GM04504 (cell line): ENCODE measurements at regions not wholly inside any gene's neighbourhood (a gene's known extent, or its start where the extent isn't known, plus 50 kb on each side); places are given as distances from the start of the nearest gene placed in this dataset.
"Not testable (repeated sequence)": the region's sequence is repeated elsewhere in the genome, so short reads cannot be mapped to it uniquely, and the experiment has no call there.

Experiments used
- DNase-seq: peaks from one replicate; pipeline ENCODE4 v3.0.0-alpha.2; 2012; ENCODE audit warnings: low read depth

GRCh38 chr16:60681043-60681442, 1355.2 kb downstream of the CDH8 start:
- no peak for DNase-seq

GRCh38 chr16:60675022-60675421, 1361.2 kb downstream of the CDH8 start:
- no peak for DNase-seq

- DNase-seq: no peak
These were observed 1362.0 kb downstream of the CDH8 start for GRCh38 chr16:60674241-60674640.

- no peak for DNase-seq
These were observed 1380.6 kb downstream of the CDH8 start for GRCh38 chr16:60655514-60656153.

- peak; percentile 2 for DNase-seq
These were observed 1384.9 kb downstream of the CDH8 start for GRCh38 chr16:60651346-60651745.

GRCh38 chr16:60648290-60648689, 1387.9 kb downstream of the CDH8 start:
- no peak for DNase-seq

- DNase-seq: not testable (repeated sequence)
These were observed 1388.8 kb downstream of the CDH8 start for GRCh38 chr16:60647388-60647787.

GRCh38 chr16:60646631-60647030, 1389.6 kb downstream of the CDH8 start:
- DNase-seq: no peak

- no peak for DNase-seq
These were observed 1390.7 kb downstream of the CDH8 start for GRCh38 chr16:60645541-60645940.

- DNase-seq: peak; percentile 10
These were observed 1393.3 kb downstream of the CDH8 start for GRCh38 chr16:60642956-60643355.

GRCh38 chr16:60641067-60641665, 1395.1 kb downstream of the CDH8 start:
- DNase-seq: no peak

- DNase-seq: no peak
These were observed 1396.2 kb downstream of the CDH8 start for GRCh38 chr16:60640038-60640437.

GRCh38 chr16:60636636-60637035, 1399.6 kb downstream of the CDH8 start:
- not testable (repeated sequence) for DNase-seq

- DNase-seq: no peak
These were observed 1400.1 kb downstream of the CDH8 start for GRCh38 chr16:60636117-60636516.

- no peak for DNase-seq
These were observed 1400.7 kb downstream of the CDH8 start for GRCh38 chr16:60635548-60635947.

- no peak for DNase-seq
These were observed 1424.4 kb downstream of the CDH8 start for GRCh38 chr16:60611844-60612243.

- no peak for DNase-seq
These were observed 1427.3 kb downstream of the CDH8 start for GRCh38 chr16:60608971-60609370.

GRCh38 chr16:60605652-60606051, 1430.6 kb downstream of the CDH8 start:
- not testable (repeated sequence) for DNase-seq

GRCh38 chr16:60605176-60605575, 1431.1 kb downstream of the CDH8 start:
- no peak for DNase-seq

GRCh38 chr16:60586493-60586892, 1449.7 kb downstream of the CDH8 start:
- no peak for DNase-seq

- DNase-seq: no peak
These were observed 1453.7 kb downstream of the CDH8 start for GRCh38 chr16:60582528-60582927.

GRCh38 chr16:60566901-60567300, 1469.3 kb downstream of the CDH8 start:
- DNase-seq: no peak

- no peak for DNase-seq
These were observed 1471.7 kb downstream of the CDH8 start for GRCh38 chr16:60564588-60564987.

- DNase-seq: no peak
These were observed 1473.1 kb downstream of the CDH8 start for GRCh38 chr16:60563166-60563565.
